Smooth muscle cell (in vitro differentiated cells): ENCODE measurements at regions not wholly inside any gene's neighbourhood (a gene's known extent, or its start where the extent isn't known, plus 50 kb on each side); places are given as distances from the start of the nearest gene placed in this dataset.

Source experiments
- DNase-seq: peaks from one replicate; lab custom pipeline; 2025; ENCODE audit not compliant: unreplicated experiment; lab: John Stamatoyannopoulos, UW
- H2AFZ ChIP-seq: fragments of 200-600 bp; sonication (generic); 2 replicates; pipeline ENCODE4 v1.6.0; 2016; ENCODE audit warnings: antibody characterized with exemption, low read depth, mild to moderate bottlenecking
- H3F3A ChIP-seq: fragments of 200-600 bp; sonication (generic); 2 replicates; pipeline ENCODE4 v1.6.0; 2017; ENCODE audit warnings: antibody characterized with exemption, low read depth
- H3K27ac ChIP-seq: fragments of 200-600 bp; sonication (generic); 2 replicates; pipeline ENCODE4 v1.5.1; 2016; ENCODE audit warnings: low read depth, mild to moderate bottlenecking
- H3K27me3 ChIP-seq: fragments of 200-600 bp; sonication (generic); 2 replicates; pipeline ENCODE4 v1.6.1; 2016; ENCODE audit warnings: low read depth, mild to moderate bottlenecking
- H3K36me3 ChIP-seq: fragments of 200-600 bp; sonication (generic); 2 replicates; pipeline ENCODE4 v1.5.1; 2016; ENCODE audit warnings: low read depth
- H3K4me1 ChIP-seq: fragments of 200-600 bp; sonication (generic); 2 replicates; pipeline ENCODE4 v1.5.1; 2016; ENCODE audit warnings: low read depth
- H3K4me2 ChIP-seq: fragments of 200-600 bp; sonication (generic); 2 replicates; pipeline ENCODE4 v1.6.0; 2016; ENCODE audit warnings: mild to moderate bottlenecking
- H3K4me3 ChIP-seq: fragments of 200-600 bp; sonication (generic); 2 replicates; pipeline ENCODE4 v1.5.1; 2016; ENCODE audit warnings: mild to moderate bottlenecking
- H3K79me2 ChIP-seq: fragments of 200-600 bp; sonication (generic); 2 replicates; pipeline ENCODE4 v1.6.0; 2016; ENCODE audit warnings: low read depth, mild to moderate bottlenecking
- H3K9ac ChIP-seq: fragments of 200-600 bp; sonication (generic); 2 replicates; pipeline ENCODE4 v1.6.0; 2016; ENCODE audit warnings: low read depth
- H3K9me3 ChIP-seq: fragments of 200-600 bp; sonication (generic); replicated peaks from 2 replicates; pipeline ENCODE4 v1.5.1; 2016; ENCODE audit warnings: low read depth
- H4K20me1 ChIP-seq: fragments of 200-600 bp; sonication (generic); 2 replicates; pipeline ENCODE4 v1.6.0; 2016; ENCODE audit warnings: low read depth
- CTCF ChIP-seq: fragments of 200-600 bp; sonication (generic); IDR thresholded peaks from 2 replicates; pipeline ENCODE4 v1.5.1; 2017; ENCODE audit warnings: borderline replicate concordance, mild to moderate bottlenecking, antibody characterized with exemption; ENCODE audit not compliant: insufficient read depth, poor library complexity, severe bottlenecking
- WGBS: methylation state at CpG from one replicate; pipeline ENCODE4 v1.1.7; 2016; ENCODE audit warnings: low lambda C conversion rate; 5-methylcytosine and 5-hydroxymethylcytosine counted together

DNA sequence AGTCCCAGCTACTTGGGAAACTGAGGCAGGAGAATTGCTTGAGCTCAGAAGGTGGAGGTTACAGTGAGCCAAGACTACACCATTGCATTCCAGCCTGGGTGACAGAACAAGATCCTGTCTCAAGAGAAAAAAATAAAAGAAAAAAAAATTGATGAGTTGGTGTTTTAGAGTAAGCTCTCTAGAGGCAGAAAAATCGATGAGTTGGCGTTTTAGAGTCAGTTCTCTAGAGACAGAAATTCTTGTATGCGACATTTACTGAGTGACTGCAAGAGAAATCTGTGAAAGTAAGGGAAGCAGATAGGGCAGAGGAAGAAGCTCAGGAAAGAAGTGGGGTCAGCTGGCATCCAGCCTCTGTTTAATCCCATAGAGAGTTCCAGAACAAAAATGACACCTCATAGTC is 298.7 kb upstream of the ARRDC4 start:
- Histone ChIP-seq H3F3A (no peaks in the 10 kb centered on the region), H3K79me2 (no peaks in the 10 kb centered on the region), H3K9me3 (no peaks in the 10 kb centered on the region), H4K20me1 (no peaks in the 10 kb centered on the region), H3K27me3 (peaks cover 5% of the 10 kb centered on the region), H3K4me2 (no peak overlapping the region), H3K36me3 (no peaks in the 10 kb centered on the region), H3K27ac (no peak overlapping the region), H3K9ac (no peak overlapping the region), H2AFZ (no peak overlapping the region), H3K4me1 (no peaks in the 10 kb centered on the region), H3K4me3 (no peak overlapping the region)
- 94% methylated on average over 3 of the region's 3 CpGs for WGBS
- TF ChIP-seq CTCF = no peak
- no peak for DNase-seq

DNA sequence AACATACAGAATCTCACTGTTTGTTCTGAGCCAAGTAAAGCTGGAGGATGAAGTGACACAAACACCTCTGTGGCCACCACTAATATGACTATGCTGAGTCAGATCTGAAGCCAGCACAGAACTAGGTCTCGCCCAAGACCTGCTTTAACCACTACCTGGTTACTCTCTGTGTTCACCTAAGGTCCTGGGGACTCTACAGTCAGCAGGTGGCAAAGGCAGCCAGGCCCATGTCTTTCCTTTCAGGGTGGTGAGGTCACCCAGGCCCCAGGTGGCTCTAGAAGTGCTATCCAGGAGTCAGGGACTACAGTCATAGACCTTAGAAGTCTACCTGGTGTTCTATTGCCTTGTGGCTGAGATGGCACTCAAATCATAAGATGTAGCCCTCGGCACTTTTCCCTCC is 287.9 kb upstream of the ARRDC4 start:
- Histone ChIP-seq H3K4me1 (no peaks in the 10 kb centered on the region), H3K9ac (no peak overlapping the region), H2AFZ (no peak overlapping the region), H3K36me3 (no peaks in the 10 kb centered on the region), H3K27ac (no peak overlapping the region), H3F3A (no peaks in the 10 kb centered on the region), H3K27me3 (no peaks in the 10 kb centered on the region), H4K20me1 (no peaks in the 10 kb centered on the region), H3K4me3 (no peak overlapping the region), H3K4me2 (no peak overlapping the region), H3K79me2 (no peaks in the 10 kb centered on the region), H3K9me3 (no peaks in the 10 kb centered on the region)
- TF ChIP-seq CTCF = no peak
- DNase-seq = no peak
- 81% methylated on average over 2 of the region's 2 CpGs for WGBS

GRCh38 chr15:97678656-97679055 is 281.8 kb upstream of the ARRDC4 start:
- H3K9ac ChIP-seq = no peak overlapping the region
- H3K27ac ChIP-seq = no peak overlapping the region
- H3K36me3 ChIP-seq = no peaks in the 10 kb centered on the region
- H3K4me3 ChIP-seq = no peak overlapping the region
- H3K79me2 ChIP-seq = no peaks in the 10 kb centered on the region
- H4K20me1 ChIP-seq = no peaks in the 10 kb centered on the region
- WGBS = 74% methylated on average over 2 of the region's 2 CpGs
- no peaks in the 10 kb centered on the region for H3K27me3 ChIP-seq
- no peaks in the 10 kb centered on the region for H3K4me1 ChIP-seq
- H3K4me2 ChIP-seq = no peak overlapping the region
- H2AFZ ChIP-seq = no peak overlapping the region
- no peaks in the 10 kb centered on the region for H3K9me3 ChIP-seq
- no peaks in the 10 kb centered on the region for H3F3A ChIP-seq
- no peak for DNase-seq
- TF ChIP-seq CTCF = no peak

DNA sequence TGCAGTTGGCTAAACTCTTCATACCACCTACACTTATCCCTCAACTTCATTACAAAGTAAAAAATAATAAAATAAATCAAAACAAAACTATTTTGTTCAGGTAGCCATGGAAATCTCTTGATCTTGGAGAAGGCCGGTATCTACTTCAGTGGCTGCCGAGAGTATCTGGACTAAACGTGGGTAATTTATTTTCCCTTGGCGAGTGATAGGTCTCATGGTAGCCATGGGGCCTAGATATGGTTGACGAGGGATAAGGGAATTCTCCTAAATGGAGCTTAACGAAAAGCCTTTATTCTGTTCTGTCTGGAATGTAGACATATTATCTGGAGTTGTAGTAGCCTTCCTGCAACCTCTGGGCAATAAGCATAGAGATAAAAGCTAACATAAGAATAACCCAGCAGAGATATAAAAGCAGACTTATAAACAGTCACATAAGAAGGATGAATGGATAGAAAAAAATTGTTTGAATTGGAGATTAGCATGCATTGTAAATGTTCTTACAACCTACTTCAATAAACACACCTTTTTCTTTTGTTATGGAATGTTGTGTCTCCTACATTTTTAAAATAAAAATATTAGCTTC is 281.3 kb upstream of the ARRDC4 start:
- H3K79me2 ChIP-seq = no peaks in the 10 kb centered on the region
- TF ChIP-seq CTCF = no peak
- 76% methylated on average over 6 of the region's 6 CpGs for WGBS
- no peak overlapping the region for H3K27ac ChIP-seq
- no peaks in the 10 kb centered on the region for H3K4me1 ChIP-seq
- no peaks in the 10 kb centered on the region for H3K27me3 ChIP-seq
- no peak overlapping the region for H2AFZ ChIP-seq
- H3F3A ChIP-seq = no peaks in the 10 kb centered on the region
- no peaks in the 10 kb centered on the region for H4K20me1 ChIP-seq
- no peaks in the 10 kb centered on the region for H3K9me3 ChIP-seq
- H3K36me3 ChIP-seq = no peaks in the 10 kb centered on the region
- no peak overlapping the region for H3K9ac ChIP-seq
- no peak for DNase-seq
- no peak overlapping the region for H3K4me3 ChIP-seq
- no peak overlapping the region for H3K4me2 ChIP-seq
